C4-2B (cell line): ENCODE measurements at regions not wholly inside any gene's neighbourhood (a gene's known extent, or its start where the extent isn't known, plus 50 kb on each side); places are given as distances from the start of the nearest gene placed in this dataset.

Experiments used
- CTCF ChIP-seq: fragments of 450-650 bp; conservative IDR thresholded peaks from 2 replicates; pipeline ENCODE4 v1.5.1; 2017; ENCODE audit warnings: mild to moderate bottlenecking
- ZFX ChIP-seq: fragments of 450-650 bp; IDR thresholded peaks from 2 replicates; pipeline ENCODE4 v1.6.1; 2017

- TF ChIP-seq CTCF: no peak
- no peak for TF ChIP-seq ZFX
Measured at GRCh38 chr2:225124311-225125017, 82.2 kb upstream of the DOCK10 start.
